ENCODE measurements at regions not wholly inside any gene's neighbourhood (a gene's known extent, or its start where the extent isn't known, plus 50 kb on each side); places are given as distances from the start of the nearest gene placed in this dataset.

- H3K36me3 ChIP-seq (ENCODE audit: control insufficient read depth, insufficient read depth, low read length) = no peaks in the 10 kb centered on the region
- 80% methylated on average over 1 of the region's 2 CpGs for WGBS (ENCODE audit: insufficient coverage, low lambda C conversion rate)
- H3K9me3 ChIP-seq (ENCODE audit: control insufficient read depth, low read depth, low read length) = no peaks in the 10 kb centered on the region
- H3K27ac ChIP-seq (ENCODE audit: low read length) = no peak overlapping the region
- no peak overlapping the region for H3K4me3 ChIP-seq (ENCODE audit: low read length)
- no peaks in the 10 kb centered on the region for H3K4me1 ChIP-seq (ENCODE audit: control insufficient read depth, insufficient read depth, low read length)
- DNase-seq = no peak
- no peaks in the 10 kb centered on the region for H3K27me3 ChIP-seq (ENCODE audit: control insufficient read depth, insufficient read depth, low read length)
These were observed 175.3 kb upstream of the TMEM229A start for GRCh38 chr7:124208173-124208572.

- Histone ChIP-seq H3K4me1 (ENCODE audit: control insufficient read depth, insufficient read depth, low read length) (no peaks in the 10 kb centered on the region), H3K36me3 (ENCODE audit: control insufficient read depth, insufficient read depth, low read length) (no peaks in the 10 kb centered on the region), H3K4me3 (ENCODE audit: low read length) (no peak overlapping the region), H3K9me3 (ENCODE audit: control insufficient read depth, low read depth, low read length) (no peaks in the 10 kb centered on the region), H3K27me3 (ENCODE audit: control insufficient read depth, insufficient read depth, low read length) (no peaks in the 10 kb centered on the region), H3K27ac (ENCODE audit: low read length) (no peak overlapping the region)
- WGBS (ENCODE audit: insufficient coverage, low lambda C conversion rate) = no CpG with 5 or more reads among the region's 1 CpG
- no peak for DNase-seq
These were observed 172.7 kb upstream of the TMEM229A start for GRCh38 chr7:124205526-124205925.

GRCh38 chr7:124202546-124202945 lies 169.7 kb upstream of the TMEM229A start:
- Histone ChIP-seq H3K27me3 (ENCODE audit: control insufficient read depth, insufficient read depth, low read length) (no peaks in the 10 kb centered on the region), H3K27ac (ENCODE audit: low read length) (no peak overlapping the region), H3K4me1 (ENCODE audit: control insufficient read depth, insufficient read depth, low read length) (no peaks in the 10 kb centered on the region), H3K36me3 (ENCODE audit: control insufficient read depth, insufficient read depth, low read length) (no peaks in the 10 kb centered on the region), H3K9me3 (ENCODE audit: control insufficient read depth, low read depth, low read length) (no peaks in the 10 kb centered on the region), H3K4me3 (ENCODE audit: low read length) (no peak overlapping the region)
- DNase-seq = no peak
- WGBS (ENCODE audit: insufficient coverage, low lambda C conversion rate) = no CpG with 5 or more reads among the region's 1 CpG

GRCh38 chr7:124201768-124202349 lies 169.0 kb upstream of the TMEM229A start:
- no peak for DNase-seq
- H3K9me3 ChIP-seq (ENCODE audit: control insufficient read depth, low read depth, low read length) = no peaks in the 10 kb centered on the region
- WGBS (ENCODE audit: insufficient coverage, low lambda C conversion rate) = 50% methylated on average over 1 of the region's 3 CpGs
- no peak overlapping the region for H3K27ac ChIP-seq (ENCODE audit: low read length)
- no peaks in the 10 kb centered on the region for H3K36me3 ChIP-seq (ENCODE audit: control insufficient read depth, insufficient read depth, low read length)
- H3K4me3 ChIP-seq (ENCODE audit: low read length) = no peak overlapping the region
- no peaks in the 10 kb centered on the region for H3K4me1 ChIP-seq (ENCODE audit: control insufficient read depth, insufficient read depth, low read length)
- no peaks in the 10 kb centered on the region for H3K27me3 ChIP-seq (ENCODE audit: control insufficient read depth, insufficient read depth, low read length)

GRCh38 chr7:124196519-124196918 lies 163.7 kb upstream of the TMEM229A start:
- Histone ChIP-seq H3K4me3 (ENCODE audit: low read length) (no peak overlapping the region), H3K27ac (ENCODE audit: low read length) (no peak overlapping the region), H3K4me1 (ENCODE audit: control insufficient read depth, insufficient read depth, low read length) (no peaks in the 10 kb centered on the region), H3K9me3 (ENCODE audit: control insufficient read depth, low read depth, low read length) (no peaks in the 10 kb centered on the region), H3K36me3 (ENCODE audit: control insufficient read depth, insufficient read depth, low read length) (no peaks in the 10 kb centered on the region), H3K27me3 (ENCODE audit: control insufficient read depth, insufficient read depth, low read length) (no peaks in the 10 kb centered on the region)
- DNase-seq = no peak
- WGBS (ENCODE audit: insufficient coverage, low lambda C conversion rate) = 58% methylated on average over 2 of the region's 2 CpGs

- no peaks in the 10 kb centered on the region for H3K9me3 ChIP-seq (ENCODE audit: control insufficient read depth, low read depth, low read length)
- no peaks in the 10 kb centered on the region for H3K4me1 ChIP-seq (ENCODE audit: control insufficient read depth, insufficient read depth, low read length)
- no peak overlapping the region for H3K27ac ChIP-seq (ENCODE audit: low read length)
- no peak overlapping the region for H3K4me3 ChIP-seq (ENCODE audit: low read length)
- no peaks in the 10 kb centered on the region for H3K27me3 ChIP-seq (ENCODE audit: control insufficient read depth, insufficient read depth, low read length)
- DNase-seq = no peak
- no peaks in the 10 kb centered on the region for H3K36me3 ChIP-seq (ENCODE audit: control insufficient read depth, insufficient read depth, low read length)
These were observed 160.0 kb upstream of the TMEM229A start for GRCh38 chr7:124192885-124193284.

- WGBS (ENCODE audit: insufficient coverage, low lambda C conversion rate) = no CpG with 5 or more reads among the region's 1 CpG
- Histone ChIP-seq H3K36me3 (ENCODE audit: control insufficient read depth, insufficient read depth, low read length) (no peaks in the 10 kb centered on the region), H3K27ac (ENCODE audit: low read length) (no peak overlapping the region), H3K9me3 (ENCODE audit: control insufficient read depth, low read depth, low read length) (no peaks in the 10 kb centered on the region), H3K4me1 (ENCODE audit: control insufficient read depth, insufficient read depth, low read length) (no peaks in the 10 kb centered on the region), H3K27me3 (ENCODE audit: control insufficient read depth, insufficient read depth, low read length) (no peaks in the 10 kb centered on the region), H3K4me3 (ENCODE audit: low read length) (no peak overlapping the region)
- DNase-seq = no peak
These were observed 158.8 kb upstream of the TMEM229A start for GRCh38 chr7:124191713-124192112.

GRCh38 chr7:124191030-124191429 lies 158.2 kb upstream of the TMEM229A start:
- Histone ChIP-seq H3K36me3 (ENCODE audit: control insufficient read depth, insufficient read depth, low read length) (no peaks in the 10 kb centered on the region), H3K4me3 (ENCODE audit: low read length) (no peak overlapping the region), H3K9me3 (ENCODE audit: control insufficient read depth, low read depth, low read length) (no peaks in the 10 kb centered on the region), H3K27me3 (ENCODE audit: control insufficient read depth, insufficient read depth, low read length) (no peaks in the 10 kb centered on the region), H3K4me1 (ENCODE audit: control insufficient read depth, insufficient read depth, low read length) (no peaks in the 10 kb centered on the region), H3K27ac (ENCODE audit: low read length) (no peak overlapping the region)
- 100% methylated on average over 1 of the region's 3 CpGs for WGBS (ENCODE audit: insufficient coverage, low lambda C conversion rate)
- DNase-seq = no peak

GRCh38 chr7:124188576-124188975 lies 155.7 kb upstream of the TMEM229A start:
- no CpG with 5 or more reads among the region's 1 CpG for WGBS (ENCODE audit: insufficient coverage, low lambda C conversion rate)
- no peak overlapping the region for H3K4me3 ChIP-seq (ENCODE audit: low read length)
- H3K4me1 ChIP-seq (ENCODE audit: control insufficient read depth, insufficient read depth, low read length) = no peaks in the 10 kb centered on the region
- H3K9me3 ChIP-seq (ENCODE audit: control insufficient read depth, low read depth, low read length) = no peaks in the 10 kb centered on the region
- no peak for DNase-seq
- H3K27me3 ChIP-seq (ENCODE audit: control insufficient read depth, insufficient read depth, low read length) = no peaks in the 10 kb centered on the region
- no peak overlapping the region for H3K27ac ChIP-seq (ENCODE audit: low read length)
- H3K36me3 ChIP-seq (ENCODE audit: control insufficient read depth, insufficient read depth, low read length) = no peaks in the 10 kb centered on the region

- Histone ChIP-seq H3K4me3 (ENCODE audit: low read length) (no peak overlapping the region), H3K27me3 (ENCODE audit: control insufficient read depth, insufficient read depth, low read length) (no peaks in the 10 kb centered on the region), H3K36me3 (ENCODE audit: control insufficient read depth, insufficient read depth, low read length) (no peaks in the 10 kb centered on the region), H3K4me1 (ENCODE audit: control insufficient read depth, insufficient read depth, low read length) (no peaks in the 10 kb centered on the region), H3K9me3 (ENCODE audit: control insufficient read depth, low read depth, low read length) (no peaks in the 10 kb centered on the region), H3K27ac (ENCODE audit: low read length) (no peak overlapping the region)
- WGBS (ENCODE audit: insufficient coverage, low lambda C conversion rate) = no CpG with 5 or more reads among the region's 4 CpGs
- DNase-seq = no peak
These were observed 155.1 kb upstream of the TMEM229A start for GRCh38 chr7:124187962-124188361.

GRCh38 chr7:124183649-124184048 lies 150.8 kb upstream of the TMEM229A start:
- no peaks in the 10 kb centered on the region for H3K4me1 ChIP-seq (ENCODE audit: control insufficient read depth, insufficient read depth, low read length)

More at GRCh38 chr7:124183649-124184048, 150.8 kb upstream of the TMEM229A start:
- DNase-seq = no peak
- H3K27me3 ChIP-seq (ENCODE audit: control insufficient read depth, insufficient read depth, low read length) = no peaks in the 10 kb centered on the region
- no peaks in the 10 kb centered on the region for H3K9me3 ChIP-seq (ENCODE audit: control insufficient read depth, low read depth, low read length)
- no peak overlapping the region for H3K4me3 ChIP-seq (ENCODE audit: low read length)
- no peaks in the 10 kb centered on the region for H3K36me3 ChIP-seq (ENCODE audit: control insufficient read depth, insufficient read depth, low read length)
- H3K27ac ChIP-seq (ENCODE audit: low read length) = no peak overlapping the region
